Neutrophil (primary cell): ENCODE measurements at regions not wholly inside any gene's neighbourhood (a gene's known extent, or its start where the extent isn't known, plus 50 kb on each side); places are given as distances from the start of the nearest gene placed in this dataset.
"Not testable (repeated sequence)": the region's sequence is repeated elsewhere in the genome, so short reads cannot be mapped to it uniquely, and the experiment has no call there.

Experiments
- H3K27ac ChIP-seq: fragments of 200-600 bp; sonication (generic); 2 replicates; pipeline ENCODE4 v1.5.1; 2016; ENCODE audit warnings: mild to moderate bottlenecking, moderate library complexity
- H3K27me3 ChIP-seq: fragments of 200-600 bp; sonication (generic); 2 replicates; pipeline ENCODE4 v1.6.0; 2016; ENCODE audit warnings: mild to moderate bottlenecking
- H3K36me3 ChIP-seq: fragments of 200-600 bp; sonication (generic); 2 replicates; pipeline ENCODE4 v1.5.1; 2017
- H3K4me1 ChIP-seq, 2 experiments: fragments of 200-600 bp in 1 of 2; sonication (generic) in 1 of 2; 1 replicate in 1 of 2; 2 replicates in 1 of 2; pipeline versions ENCODE4 v1.5.1 to v1.6.1; 2013 to 2016; ENCODE audit warnings: low read depth in 1 of 2, low read length in 1 of 2, mild to moderate bottlenecking in 1 of 2, moderate library complexity in 1 of 2; ENCODE audit not compliant: control insufficient read depth in 1 of 2, insufficient read depth in 1 of 2
- H3K4me3 ChIP-seq, 2 experiments: fragments of 200-600 bp in 1 of 2; sonication (generic) in 1 of 2; 1 replicate in 1 of 2; 2 replicates in 1 of 2; pipeline ENCODE4 v1.5.1; 2013 to 2016; ENCODE audit warnings: low read depth in 1 of 2, low read length in 1 of 2, mild to moderate bottlenecking in 1 of 2, moderate library complexity in 1 of 2
- H3K9me3 ChIP-seq: fragments of 200-600 bp; sonication (generic); 2 replicates; pipeline ENCODE4 v1.5.1; 2016
- CTCF ChIP-seq: fragments of 200-600 bp; sonication (generic); IDR thresholded peaks from 2 replicates; pipeline ENCODE4 v1.5.1; 2016; ENCODE audit warnings: antibody characterized with exemption

GRCh38 chr13:89205856-89206520, 1534.8 kb downstream of the SLITRK5 start:
- Histone ChIP-seq H3K4me3 (no peak overlapping the region), H3K4me1 (no peaks in the 10 kb centered on the region), H3K27me3 (no peaks in the 10 kb centered on the region), H3K27ac (no peak overlapping the region), H3K36me3 (no peaks in the 10 kb centered on the region), H3K9me3 (no peaks in the 10 kb centered on the region)
- TF ChIP-seq CTCF, result no peak

- Histone ChIP-seq H3K4me1 (no peaks in the 10 kb centered on the region), H3K27me3 (no peaks in the 10 kb centered on the region), H3K27ac (no peak overlapping the region), H3K4me3 (no peak overlapping the region), H3K36me3 (no peaks in the 10 kb centered on the region), H3K9me3 (no peaks in the 10 kb centered on the region)
- TF ChIP-seq CTCF, result no peak
Measured at GRCh38 chr13:89212186-89212585, 1541.0 kb downstream of the SLITRK5 start.

GRCh38 chr13:89214185-89214584, 1543.0 kb downstream of the SLITRK5 start:
- Histone ChIP-seq H3K27ac (no peak overlapping the region), H3K36me3 (no peaks in the 10 kb centered on the region), H3K4me3 (no peak overlapping the region), H3K4me1 (no peaks in the 10 kb centered on the region), H3K27me3 (no peaks in the 10 kb centered on the region), H3K9me3 (no peaks in the 10 kb centered on the region)
- no peak for TF ChIP-seq CTCF

GRCh38 chr13:89215319-89215718, 1544.1 kb downstream of the SLITRK5 start:
- not testable (repeated sequence) for H3K4me1 ChIP-seq, H3K36me3 ChIP-seq, H3K27ac ChIP-seq, H3K27me3 ChIP-seq, H3K4me3 ChIP-seq, H3K9me3 ChIP-seq

GRCh38 chr13:89217813-89218212, 1546.6 kb downstream of the SLITRK5 start:
- H3K36me3 ChIP-seq, result no peaks in the 10 kb centered on the region
- H3K4me3 ChIP-seq, result no peak overlapping the region
- no peaks in the 10 kb centered on the region for H3K9me3 ChIP-seq
- H3K27ac ChIP-seq, result no peak overlapping the region
- H3K4me1 ChIP-seq, result no peaks in the 10 kb centered on the region
- TF ChIP-seq CTCF, result no peak
- H3K27me3 ChIP-seq, result no peaks in the 10 kb centered on the region

GRCh38 chr13:89221557-89222158, 1550.5 kb downstream of the SLITRK5 start:
- H3K36me3 ChIP-seq, result no peaks in the 10 kb centered on the region
- H3K4me1 ChIP-seq, result no peaks in the 10 kb centered on the region
- no peak for TF ChIP-seq CTCF
- no peaks in the 10 kb centered on the region for H3K27me3 ChIP-seq
- no peak overlapping the region for H3K4me3 ChIP-seq
- no peaks in the 10 kb centered on the region for H3K9me3 ChIP-seq
- H3K27ac ChIP-seq, result no peak overlapping the region
